HCEC 1CT (cell line): ENCODE measurements at regions not wholly inside any gene's neighbourhood (a gene's known extent, or its start where the extent isn't known, plus 50 kb on each side); places are given as distances from the start of the nearest gene placed in this dataset.

Experiments used
- DNase-seq: peaks from one replicate; pipeline ENCODE4 v3.0.0-alpha.2; 2017

GRCh38 chr14:62599616-62600385, 445.5 kb downstream of the KCNH5 start:
- no peak for DNase-seq

- DNase-seq: no peak
Observed at GRCh38 chr14:62602712-62603111, 442.5 kb downstream of the KCNH5 start.

- no peak for DNase-seq
Observed at GRCh38 chr14:62604524-62604923, 440.7 kb downstream of the KCNH5 start.

- no peak for DNase-seq
Observed at GRCh38 chr14:62614122-62614521, 431.1 kb downstream of the KCNH5 start.

GRCh38 chr14:62616668-62617067, 428.6 kb downstream of the KCNH5 start:
- no peak for DNase-seq

- no peak for DNase-seq
Observed at GRCh38 chr14:62626416-62626815, 418.8 kb downstream of the KCNH5 start.

- DNase-seq: no peak
Observed at GRCh38 chr14:62629176-62629725, 416.0 kb downstream of the KCNH5 start.

GRCh38 chr14:62631176-62631575, 414.1 kb downstream of the KCNH5 start:
- no peak for DNase-seq

- DNase-seq: no peak
Observed at GRCh38 chr14:62632771-62633170, 412.5 kb downstream of the KCNH5 start.

- DNase-seq: peak; percentile 81
Observed at GRCh38 chr14:62645649-62646048, 399.6 kb downstream of the KCNH5 start.
